Smooth muscle cell (in vitro differentiated cells): ENCODE measurements at regions not wholly inside any gene's neighbourhood (a gene's known extent, or its start where the extent isn't known, plus 50 kb on each side); places are given as distances from the start of the nearest gene placed in this dataset.

Source experiments
- DNase-seq: peaks from one replicate; lab custom pipeline; 2025; ENCODE audit not compliant: unreplicated experiment; lab: John Stamatoyannopoulos, UW
- H2AFZ ChIP-seq: fragments of 200-600 bp; sonication (generic); 2 replicates; pipeline ENCODE4 v1.6.0; 2016; ENCODE audit warnings: antibody characterized with exemption, low read depth, mild to moderate bottlenecking
- H3F3A ChIP-seq: fragments of 200-600 bp; sonication (generic); 2 replicates; pipeline ENCODE4 v1.6.0; 2017; ENCODE audit warnings: antibody characterized with exemption, low read depth
- H3K27ac ChIP-seq: fragments of 200-600 bp; sonication (generic); 2 replicates; pipeline ENCODE4 v1.5.1; 2016; ENCODE audit warnings: low read depth, mild to moderate bottlenecking
- H3K27me3 ChIP-seq: fragments of 200-600 bp; sonication (generic); 2 replicates; pipeline ENCODE4 v1.6.1; 2016; ENCODE audit warnings: low read depth, mild to moderate bottlenecking
- H3K36me3 ChIP-seq: fragments of 200-600 bp; sonication (generic); 2 replicates; pipeline ENCODE4 v1.5.1; 2016; ENCODE audit warnings: low read depth
- H3K4me1 ChIP-seq: fragments of 200-600 bp; sonication (generic); 2 replicates; pipeline ENCODE4 v1.5.1; 2016; ENCODE audit warnings: low read depth
- H3K4me2 ChIP-seq: fragments of 200-600 bp; sonication (generic); 2 replicates; pipeline ENCODE4 v1.6.0; 2016; ENCODE audit warnings: mild to moderate bottlenecking
- H3K4me3 ChIP-seq: fragments of 200-600 bp; sonication (generic); 2 replicates; pipeline ENCODE4 v1.5.1; 2016; ENCODE audit warnings: mild to moderate bottlenecking
- H3K79me2 ChIP-seq: fragments of 200-600 bp; sonication (generic); 2 replicates; pipeline ENCODE4 v1.6.0; 2016; ENCODE audit warnings: low read depth, mild to moderate bottlenecking
- H3K9ac ChIP-seq: fragments of 200-600 bp; sonication (generic); 2 replicates; pipeline ENCODE4 v1.6.0; 2016; ENCODE audit warnings: low read depth
- H3K9me3 ChIP-seq: fragments of 200-600 bp; sonication (generic); replicated peaks from 2 replicates; pipeline ENCODE4 v1.5.1; 2016; ENCODE audit warnings: low read depth
- H4K20me1 ChIP-seq: fragments of 200-600 bp; sonication (generic); 2 replicates; pipeline ENCODE4 v1.6.0; 2016; ENCODE audit warnings: low read depth
- CTCF ChIP-seq: fragments of 200-600 bp; sonication (generic); IDR thresholded peaks from 2 replicates; pipeline ENCODE4 v1.5.1; 2017; ENCODE audit warnings: borderline replicate concordance, mild to moderate bottlenecking, antibody characterized with exemption; ENCODE audit not compliant: insufficient read depth, poor library complexity, severe bottlenecking
- WGBS: methylation state at CpG from one replicate; pipeline ENCODE4 v1.1.7; 2016; ENCODE audit warnings: low lambda C conversion rate; 5-methylcytosine and 5-hydroxymethylcytosine counted together

- no peak for DNase-seq
These were observed 447.0 kb upstream of the ID2 start for GRCh38 chr2:8234757-8235374.

GRCh38 chr2:8235419-8235818 lies 446.4 kb upstream of the ID2 start:
- WGBS: 100% methylated on average over 1 of the region's 1 CpG
- Histone ChIP-seq H3K36me3 (no peaks in the 10 kb centered on the region), H3K4me1 (peaks cover 9% of the 10 kb centered on the region), H3K9ac (no peak overlapping the region), H3K4me3 (no peak overlapping the region), H3K27ac (no peak overlapping the region), H3K4me2 (no peak overlapping the region), H3K9me3 (no peaks in the 10 kb centered on the region), H3K79me2 (no peaks in the 10 kb centered on the region), H3K27me3 (no peaks in the 10 kb centered on the region), H4K20me1 (no peaks in the 10 kb centered on the region), H2AFZ (no peak overlapping the region), H3F3A (no peaks in the 10 kb centered on the region)
- DNase-seq: no peak
- TF ChIP-seq CTCF: no peak

More at GRCh38 chr2:8234757-8235374, 447.0 kb upstream of the ID2 start:
- Histone ChIP-seq H3F3A (no peaks in the 10 kb centered on the region), H3K27me3 (no peaks in the 10 kb centered on the region), H3K27ac (no peak overlapping the region), H3K36me3 (no peaks in the 10 kb centered on the region), H3K4me3 (no peak overlapping the region), H3K4me1 (peaks cover 7% of the 10 kb centered on the region), H2AFZ (no peak overlapping the region), H3K79me2 (no peaks in the 10 kb centered on the region), H3K9me3 (no peaks in the 10 kb centered on the region), H3K9ac (no peak overlapping the region), H3K4me2 (no peak overlapping the region), H4K20me1 (no peaks in the 10 kb centered on the region)
- TF ChIP-seq CTCF: no peak
- 88% methylated on average over 13 of the region's 13 CpGs for WGBS

GRCh38 chr2:8236391-8236790 lies 445.5 kb upstream of the ID2 start:
- Histone ChIP-seq H3K27me3 (no peaks in the 10 kb centered on the region), H3K4me3 (no peak overlapping the region), H4K20me1 (no peaks in the 10 kb centered on the region), H3K36me3 (no peaks in the 10 kb centered on the region), H3K9ac (no peak overlapping the region), H3K4me1 (peaks cover 9% of the 10 kb centered on the region), H3K79me2 (no peaks in the 10 kb centered on the region), H2AFZ (no peak overlapping the region), H3K9me3 (no peaks in the 10 kb centered on the region), H3F3A (no peaks in the 10 kb centered on the region), H3K27ac (no peak overlapping the region), H3K4me2 (no peak overlapping the region)
- 87% methylated on average over 2 of the region's 2 CpGs for WGBS
- DNase-seq: no peak
- TF ChIP-seq CTCF: no peak
